GM21528 (cell line): ENCODE measurements at regions not wholly inside any gene's neighbourhood (a gene's known extent, or its start where the extent isn't known, plus 50 kb on each side); places are given as distances from the start of the nearest gene placed in this dataset.

Experiments
- ATAC-seq: cut with Tn5 transposase; IDR thresholded peaks from one replicate; pipeline ENCODE4 v1.9.1; 2021; ENCODE audit warnings: mild to moderate bottlenecking, moderate library complexity; ENCODE audit not compliant: unreplicated experiment, low FRiP score

DNA sequence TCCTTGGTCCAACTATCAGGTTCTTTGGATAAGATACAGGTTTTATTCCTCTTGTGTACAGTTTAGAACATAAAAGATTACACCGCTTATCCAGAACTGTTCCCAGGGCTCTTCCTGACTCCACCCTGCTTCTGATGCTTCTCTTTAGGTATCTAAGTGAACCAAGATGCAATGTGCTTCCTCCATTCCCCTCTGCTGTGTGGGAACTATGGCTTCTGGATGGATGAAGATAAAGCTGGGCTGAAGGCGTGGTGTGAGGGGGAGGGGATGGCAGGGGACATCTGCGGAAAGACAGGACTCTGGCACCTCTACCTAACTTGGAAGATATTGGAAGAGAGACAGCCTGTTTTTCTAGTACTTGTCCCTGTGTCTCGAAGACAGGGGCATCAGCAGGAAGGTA lies 209.9 kb upstream of the TBX20 start:
- ATAC-seq: no peak

DNA sequence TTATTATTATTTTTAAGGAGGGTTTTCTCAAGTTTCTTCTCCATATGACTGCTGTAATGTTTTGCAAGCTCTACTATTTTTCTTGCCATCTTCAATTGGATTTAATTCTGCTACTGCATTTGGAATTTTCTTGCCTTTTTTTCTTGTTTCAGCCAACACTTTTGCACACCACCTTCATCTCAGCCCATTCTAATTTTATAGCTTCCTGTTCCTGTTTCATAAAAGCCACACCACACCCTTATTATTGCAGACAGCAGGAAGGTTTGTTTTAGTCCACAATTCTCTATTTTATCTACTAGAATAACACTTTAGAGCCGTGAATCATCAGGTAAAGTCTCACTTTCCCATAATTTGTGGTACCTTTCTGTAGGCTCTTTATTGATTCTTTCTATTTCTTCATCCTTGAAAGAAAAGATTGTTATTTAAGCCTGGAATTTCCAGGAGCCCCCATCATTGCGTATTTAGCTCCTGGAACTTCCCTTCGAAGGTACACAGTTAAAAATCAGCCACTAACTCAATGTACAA lies 209.3 kb upstream of the TBX20 start:
- no peak for ATAC-seq

DNA sequence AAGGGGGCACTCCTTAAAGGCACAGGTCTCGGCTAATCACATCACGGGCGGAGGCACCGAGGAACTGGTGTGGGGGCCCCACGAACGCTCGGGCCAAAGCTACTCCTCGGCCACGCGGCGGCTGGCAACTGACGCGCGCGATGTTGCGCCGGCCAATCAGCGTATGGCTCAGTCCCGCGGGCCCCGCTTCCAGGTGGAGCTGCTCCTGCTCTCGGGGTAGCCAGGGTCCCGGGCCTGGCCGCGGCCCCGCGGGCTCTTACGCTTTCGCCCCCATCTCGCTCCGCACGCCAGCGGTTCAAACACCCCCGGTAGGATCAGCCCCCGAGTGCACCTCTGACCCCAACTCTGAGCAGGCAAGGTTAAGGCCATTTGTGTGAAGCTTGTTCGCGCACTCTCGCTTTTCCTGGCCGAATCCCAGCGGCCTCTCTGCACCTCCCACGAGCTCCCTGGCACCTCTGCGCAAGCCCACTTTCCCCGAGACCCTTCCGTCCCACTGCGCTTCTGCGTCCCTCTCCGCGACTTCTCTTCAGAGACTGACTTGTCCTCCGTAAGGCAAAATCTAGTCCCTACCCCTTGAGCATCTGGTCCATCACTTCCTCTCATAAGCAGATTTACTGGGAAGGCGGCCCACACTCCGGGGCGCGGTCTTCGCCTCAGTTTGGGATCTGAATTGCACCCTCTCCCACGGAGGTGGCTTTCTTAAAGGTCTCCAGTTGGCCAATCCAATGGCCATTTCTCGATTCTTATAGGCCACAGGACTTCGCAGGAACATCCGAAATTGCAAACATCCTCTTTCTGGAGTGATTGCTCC lies 200.9 kb upstream of the TBX20 start:
- ATAC-seq: no peak

DNA sequence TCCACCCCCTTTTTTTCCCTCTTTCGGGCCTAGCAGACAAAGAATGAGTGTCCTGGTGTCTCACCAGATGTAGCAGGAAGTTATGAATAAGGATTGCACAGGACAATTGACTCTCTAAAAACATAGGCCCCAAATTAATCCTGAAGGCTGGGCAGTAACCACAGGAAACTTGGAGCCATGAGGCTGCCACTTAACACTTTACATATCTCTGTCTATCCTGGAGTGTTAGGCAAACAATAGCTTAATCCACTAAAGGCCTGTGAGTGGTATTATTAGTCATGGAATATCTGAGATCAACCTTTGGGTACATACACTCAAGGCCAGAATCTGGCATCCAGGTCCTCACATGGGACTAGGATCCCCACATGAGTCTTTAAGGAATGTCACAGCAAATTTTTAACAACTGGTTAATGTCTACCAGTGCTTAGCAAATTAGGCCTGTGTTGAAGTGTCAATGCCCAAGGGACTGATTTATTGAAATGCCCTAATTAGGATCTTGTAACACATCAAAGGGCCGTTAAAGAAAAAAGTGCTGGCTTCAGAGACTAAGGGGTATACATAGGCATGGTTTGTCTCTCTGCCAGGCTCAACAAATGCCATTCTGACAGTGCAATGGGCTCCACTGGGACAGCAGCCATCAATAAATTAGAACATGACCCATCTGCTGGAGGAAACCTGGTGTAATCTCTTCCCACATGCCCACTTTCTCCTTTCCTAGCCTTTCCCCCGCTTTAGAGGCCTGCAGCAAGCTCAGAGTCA lies 196.7 kb upstream of the TBX20 start:
- no peak for ATAC-seq

DNA sequence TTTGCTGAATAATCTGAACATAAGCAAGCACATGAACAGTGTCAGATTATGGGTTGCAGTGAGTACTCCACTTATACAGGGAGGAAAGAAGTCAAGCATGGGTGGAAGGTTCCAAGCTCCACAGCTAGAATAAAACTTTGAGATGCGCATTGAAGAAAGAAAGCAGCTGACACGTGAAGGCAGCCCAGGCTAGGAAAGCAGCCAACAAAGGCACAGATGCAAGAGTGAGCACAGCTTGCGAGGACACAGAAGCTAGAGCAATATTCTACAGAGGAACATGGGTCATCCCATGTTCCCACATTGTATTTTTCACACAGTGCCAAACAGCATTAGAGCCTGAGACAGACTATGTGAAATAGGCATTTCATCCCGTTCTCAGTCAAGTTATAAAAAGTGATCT lies 194.6 kb upstream of the TBX20 start:
- no peak for ATAC-seq

DNA sequence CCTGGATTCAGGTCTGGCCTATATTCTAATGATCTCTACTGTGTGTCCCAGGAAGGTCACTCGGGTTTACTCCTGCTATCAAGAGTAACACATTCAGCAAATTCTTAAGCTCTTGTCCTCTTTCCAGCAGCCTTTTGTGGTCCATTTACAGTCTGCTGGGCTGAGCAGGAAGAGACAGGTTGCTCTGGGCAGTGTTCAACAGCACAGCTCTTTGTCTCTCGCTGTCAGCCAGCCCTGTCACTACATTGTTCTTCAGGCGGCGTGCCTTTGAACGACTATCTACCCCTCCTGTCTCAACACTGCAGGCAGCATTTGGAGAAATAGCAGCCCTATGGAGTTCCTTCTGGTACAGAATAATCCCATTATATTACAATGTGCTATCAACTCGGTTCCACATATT lies 192.2 kb upstream of the TBX20 start:
- ATAC-seq: no peak

DNA sequence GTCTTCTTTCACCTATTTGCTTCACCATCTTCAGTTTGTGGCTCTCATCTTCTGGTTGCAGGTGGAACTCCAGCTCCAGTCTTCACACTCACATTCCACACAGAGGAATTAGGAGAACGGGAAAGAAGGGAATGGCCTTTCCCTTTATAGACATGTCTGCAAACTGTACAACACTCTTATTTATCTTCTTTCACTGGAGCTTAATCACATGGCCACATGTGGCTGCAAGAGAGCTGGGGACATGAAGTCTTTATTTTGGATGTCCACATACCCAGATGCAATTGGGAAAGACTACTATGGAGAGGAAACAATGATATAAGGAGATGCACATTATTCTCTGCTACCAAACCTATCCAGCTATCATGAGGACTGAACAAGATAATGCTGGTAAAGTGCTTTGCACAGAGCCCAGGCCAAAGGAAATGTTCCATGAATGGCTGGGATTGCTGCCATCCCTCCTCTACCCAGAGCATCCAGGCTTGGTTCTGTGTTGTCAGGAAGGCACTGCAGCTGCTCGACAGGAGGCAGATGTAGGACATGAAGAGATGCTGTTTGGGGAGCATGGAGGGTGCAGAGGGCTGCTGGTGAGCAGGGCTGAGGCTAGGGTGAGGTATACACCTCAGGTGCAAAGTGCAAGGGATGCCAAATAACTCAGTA lies 183.8 kb upstream of the TBX20 start:
- no peak for ATAC-seq

DNA sequence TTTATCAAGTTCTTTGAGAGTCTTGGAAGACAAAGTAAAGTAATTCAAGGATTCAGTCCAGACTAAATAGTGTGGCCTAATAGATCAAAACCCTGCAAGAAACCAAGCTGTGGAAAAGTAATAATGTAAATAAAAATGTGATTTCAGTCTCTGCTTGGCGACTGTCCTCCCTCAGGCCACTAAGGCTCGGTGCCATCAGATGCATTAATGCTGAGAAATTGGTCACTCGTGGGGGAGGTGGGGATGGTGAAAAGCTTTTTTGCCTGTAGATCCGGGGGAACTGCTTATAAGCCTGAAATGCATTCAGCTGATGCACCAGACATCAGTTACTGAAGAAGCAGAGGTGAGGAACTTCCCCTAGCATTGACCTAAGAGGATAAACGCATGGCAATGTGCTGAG lies 182.6 kb upstream of the TBX20 start:
- ATAC-seq: no peak

DNA sequence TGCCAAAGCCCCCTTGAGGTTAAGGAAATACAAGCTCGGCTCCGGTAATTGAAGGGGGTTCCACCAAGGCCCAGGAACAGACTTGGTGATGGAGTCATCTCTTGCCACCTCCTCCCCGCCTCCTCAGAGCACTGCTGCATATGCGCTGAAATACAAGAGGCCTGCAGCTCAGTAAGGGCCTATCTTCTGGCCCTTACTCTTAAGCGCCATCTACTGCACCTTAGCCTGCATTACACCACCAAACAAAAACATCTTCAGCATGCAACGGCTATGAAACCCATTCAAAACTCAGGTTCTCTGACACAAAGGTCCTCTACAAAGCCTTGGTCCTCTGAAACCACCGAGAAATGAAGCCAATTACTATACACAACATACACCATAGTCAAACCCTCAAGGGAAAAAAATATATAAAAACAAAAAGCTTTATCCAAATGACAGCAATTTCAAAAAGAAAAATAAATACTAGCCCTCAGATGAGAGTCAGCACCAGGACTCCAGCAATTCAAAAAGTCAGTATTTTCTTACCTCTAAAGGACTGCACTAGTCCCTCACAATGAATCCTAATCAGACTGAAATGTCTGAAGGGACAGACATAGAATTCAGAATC lies 176.8 kb upstream of the TBX20 start:
- no peak for ATAC-seq

DNA sequence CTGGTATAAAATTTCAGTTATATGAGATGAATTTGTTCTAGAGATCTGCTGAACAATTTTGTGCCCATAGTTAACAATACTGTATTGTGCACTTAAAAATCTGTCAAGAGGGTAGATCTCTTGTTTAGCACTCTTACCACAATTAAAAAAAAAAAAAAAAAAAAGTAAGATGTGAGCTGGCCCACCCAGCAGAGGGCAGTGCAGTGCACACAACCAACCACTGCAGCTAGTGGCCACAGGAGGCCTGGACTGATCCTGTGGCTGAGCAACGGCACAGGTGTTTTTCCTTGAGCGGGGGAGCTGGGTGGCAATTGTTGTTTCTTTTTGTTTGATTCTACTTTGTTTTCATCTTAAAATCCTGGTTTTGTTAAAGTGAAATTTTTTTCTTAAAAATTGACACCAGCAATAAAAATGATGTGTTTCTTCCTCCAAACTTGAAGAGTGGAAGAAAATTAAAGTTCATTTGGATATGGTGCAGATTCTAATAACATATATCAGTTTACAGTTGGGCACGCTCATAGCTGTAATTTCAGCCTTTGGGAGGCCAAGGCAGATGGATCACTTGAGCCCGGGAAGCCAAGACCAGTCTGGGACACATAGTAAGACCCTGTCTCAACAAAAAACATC lies 171.1 kb upstream of the TBX20 start:
- no peak for ATAC-seq

DNA sequence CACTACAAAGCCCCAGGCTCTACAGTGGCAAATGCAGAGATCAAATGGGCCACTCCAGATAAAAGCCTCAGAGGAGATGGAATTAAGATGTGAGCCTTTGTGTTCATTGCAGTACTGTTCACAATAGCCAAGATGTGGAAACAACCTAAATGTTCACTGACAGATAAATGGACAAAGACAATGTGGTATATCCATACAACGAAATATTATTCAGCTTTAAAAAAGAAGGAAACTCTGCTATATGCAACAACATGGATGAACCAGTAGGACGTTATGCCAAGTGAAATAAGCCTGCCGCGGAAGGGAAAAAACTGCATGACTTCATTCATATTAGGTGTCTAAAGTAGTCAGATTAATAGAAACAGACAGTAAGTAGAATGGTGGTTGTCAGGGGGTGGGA lies 170.5 kb upstream of the TBX20 start:
- no peak for ATAC-seq

DNA sequence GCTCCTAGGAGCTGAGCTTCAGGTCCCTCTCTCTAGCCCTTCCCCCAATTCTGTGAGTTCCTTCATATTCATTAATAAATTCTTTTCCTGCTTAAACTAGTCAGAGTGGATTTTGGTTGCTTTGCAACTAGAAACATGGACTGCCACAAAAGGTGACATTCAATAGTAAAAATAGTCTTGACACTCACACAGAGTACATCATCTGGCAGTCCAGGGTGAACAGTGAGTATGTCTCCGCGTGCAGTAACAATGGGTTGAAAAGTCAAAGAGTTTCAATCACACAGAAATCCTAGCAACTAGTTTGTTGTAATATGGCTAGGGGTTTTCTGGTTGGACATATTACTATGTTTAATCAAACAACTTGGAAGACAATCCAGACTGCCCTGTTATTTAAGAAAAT lies 168.8 kb upstream of the TBX20 start:
- ATAC-seq: no peak

DNA sequence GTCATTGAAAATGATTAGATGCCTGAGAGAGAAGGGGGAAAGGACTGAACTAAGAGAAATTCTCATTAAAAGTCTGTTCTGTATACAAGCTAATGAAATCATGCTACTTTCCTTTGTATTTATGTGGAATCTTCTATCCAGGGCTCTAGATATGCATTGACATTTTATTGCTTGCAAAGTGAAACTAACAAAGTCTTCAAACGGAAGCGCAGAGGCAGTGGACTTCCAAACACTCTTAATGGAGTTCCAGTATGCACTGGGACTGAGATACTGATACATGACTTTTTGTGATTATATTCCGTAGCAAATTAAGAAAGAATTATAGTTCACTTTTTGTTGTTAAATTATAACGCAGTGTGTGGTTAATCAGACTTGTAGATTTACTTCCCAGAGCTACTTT lies 166.8 kb upstream of the TBX20 start:
- ATAC-seq: no peak

DNA sequence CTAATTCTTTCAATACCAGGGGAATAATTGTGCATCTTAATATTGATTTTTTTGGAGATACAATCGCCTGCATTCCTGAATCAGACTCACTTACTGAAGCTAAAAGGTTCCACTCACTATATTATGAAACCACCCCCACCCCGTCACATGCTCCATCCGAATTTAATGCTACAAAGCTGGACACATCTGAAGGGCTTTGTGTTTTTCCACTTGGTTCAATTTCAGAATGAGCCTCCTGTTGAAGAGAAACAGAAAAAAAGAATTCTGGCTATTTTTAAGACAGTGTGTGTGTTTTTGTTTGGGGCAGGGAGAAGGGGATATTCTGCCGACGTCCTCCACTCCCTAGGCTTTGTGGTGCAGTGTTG lies 165.5 kb upstream of the TBX20 start:
- ATAC-seq: no peak

DNA sequence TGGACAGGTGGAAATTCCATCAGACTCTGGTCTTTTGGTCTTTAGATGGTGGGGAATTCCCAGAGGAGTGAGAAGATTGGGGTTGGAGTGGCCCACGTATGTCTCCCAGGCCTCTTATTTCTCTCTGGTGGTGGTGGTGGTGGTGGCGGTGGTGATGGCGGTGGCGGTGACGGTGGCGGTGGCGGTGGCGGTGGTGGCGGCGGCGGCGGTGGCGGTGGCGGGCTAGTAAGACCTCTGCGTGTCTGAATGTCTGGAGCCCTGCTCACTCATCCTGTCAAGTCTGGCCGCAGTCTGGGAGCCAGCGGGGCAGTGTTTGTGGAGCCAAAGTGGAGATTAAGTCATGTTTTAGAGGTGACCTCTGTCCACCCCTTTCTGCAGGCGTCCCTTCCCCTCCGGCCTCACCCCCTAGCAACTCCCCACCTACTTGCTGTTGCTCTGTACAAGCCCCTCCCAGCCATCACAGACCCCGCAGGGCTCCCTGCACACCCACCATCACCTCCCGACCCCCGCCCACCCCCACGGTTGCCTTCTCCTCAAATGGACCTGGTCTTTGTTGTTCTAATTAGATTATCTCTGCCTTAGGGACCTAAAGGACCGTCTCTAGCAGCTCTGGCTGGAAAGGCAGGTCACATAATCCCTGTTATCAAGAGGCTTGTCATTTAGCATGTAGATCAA lies 165.0 kb upstream of the TBX20 start:
- no peak for ATAC-seq

DNA sequence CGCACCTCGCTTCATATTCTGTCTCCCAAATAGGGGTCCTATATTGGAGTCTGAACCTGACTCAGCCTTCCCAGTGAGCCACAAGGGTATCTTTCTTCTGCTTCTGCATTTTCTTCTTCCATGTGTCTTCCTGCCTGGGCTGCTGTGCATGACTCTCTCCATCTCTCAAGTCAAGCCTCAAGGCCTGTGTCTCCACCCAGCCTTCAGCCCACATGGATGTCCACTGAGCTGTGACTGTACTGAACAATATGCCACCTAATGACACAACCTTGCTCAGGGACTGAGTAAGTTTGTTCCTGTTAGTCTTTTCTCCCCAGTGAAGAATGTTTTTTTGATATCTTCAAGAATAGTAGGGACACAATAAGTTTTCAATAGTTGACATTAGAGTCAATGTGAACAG lies 162.7 kb upstream of the TBX20 start:
- no peak for ATAC-seq

DNA sequence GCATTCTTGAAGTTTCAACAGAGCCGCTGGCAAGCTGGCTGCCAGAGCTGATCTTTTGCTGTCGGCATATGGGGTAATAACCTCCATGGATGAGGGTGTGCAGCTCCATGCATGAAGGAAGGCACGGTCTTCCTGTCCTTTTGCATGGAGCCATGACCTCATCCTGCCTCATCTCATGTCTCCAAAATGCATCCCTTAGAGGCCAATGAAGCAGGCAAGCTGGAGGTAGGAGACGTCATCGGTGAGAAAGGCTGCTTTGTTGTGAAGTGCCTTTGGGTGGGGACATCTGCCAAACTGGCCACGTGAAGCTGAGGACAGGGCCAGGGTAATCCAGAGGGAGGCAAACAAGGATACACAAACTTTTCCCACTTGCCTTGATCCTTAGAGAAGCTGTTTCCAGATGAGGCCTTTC lies 161.5 kb upstream of the TBX20 start:
- ATAC-seq: no peak

DNA sequence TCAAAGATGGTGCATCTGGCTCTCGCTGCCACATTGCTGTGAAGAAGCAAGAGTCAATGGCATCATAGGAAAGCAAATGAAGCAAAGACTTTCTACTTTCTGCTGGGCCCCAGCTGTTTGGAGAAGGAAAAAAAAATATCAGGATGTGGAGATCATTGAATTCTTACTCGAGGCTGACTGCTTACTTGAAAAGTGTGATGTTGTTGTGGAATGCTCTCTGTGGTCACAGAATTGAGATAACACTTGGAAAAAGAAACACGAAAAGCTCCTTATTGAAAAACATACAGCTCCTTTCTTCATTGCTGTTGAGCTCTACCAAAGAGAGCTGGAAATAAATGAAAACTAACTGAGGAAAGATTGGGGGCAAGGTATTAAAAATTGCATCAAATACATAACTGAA lies 157.4 kb upstream of the TBX20 start:
- ATAC-seq: no peak

DNA sequence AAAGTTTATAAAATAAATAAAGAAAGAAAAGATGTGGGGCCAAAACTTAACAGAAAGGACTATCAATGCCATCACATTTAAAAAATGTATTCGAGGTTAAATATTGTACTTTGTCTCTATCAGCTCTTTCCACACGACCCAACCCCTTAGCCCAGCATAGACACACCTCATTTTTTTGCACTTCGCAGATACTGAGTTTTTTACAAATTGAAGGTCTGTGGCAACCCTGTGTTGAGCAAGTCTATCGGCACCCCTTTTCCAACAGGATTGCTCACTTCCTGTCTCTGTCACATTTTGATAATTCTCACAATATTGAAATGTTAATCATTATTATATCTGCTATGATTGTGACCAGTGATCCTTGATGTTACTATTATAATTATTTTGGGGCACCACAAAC lies 151.6 kb upstream of the TBX20 start:
- no peak for ATAC-seq
